Thoracic aorta (tissue), 2 donors: ENCODE measurements at regions not wholly inside any gene's neighbourhood (a gene's known extent, or its start where the extent isn't known, plus 50 kb on each side); places are given as distances from the start of the nearest gene placed in this dataset.

Experiments
- ATAC-seq: fragments of 150-250 bp; one replicate; pipeline ENCODE4 v1.8.0; 2017; ENCODE audit warnings: low read depth; ENCODE audit not compliant: insufficient number of reproducible peaks, low FRiP score
- DNase-seq: peaks from one replicate; pipeline ENCODE4 v3.0.0-alpha.2; 2020; ENCODE audit warnings: low spot score
- H3K27ac ChIP-seq, 2 donors: fragments of 200-600 bp; sonication (generic); 1 replicate in 1 of 2; 2 replicates in 1 of 2; pipeline ENCODE4 v1.5.1; 2016; ENCODE audit warnings: mild to moderate bottlenecking in 2 of 2, moderate library complexity in 2 of 2
- H3K27me3 ChIP-seq: fragments of 200-600 bp; sonication (generic); replicated peaks from 2 replicates; pipeline ENCODE4 v1.6.0; 2016; ENCODE audit warnings: mild to moderate bottlenecking; ENCODE audit not compliant: insufficient read depth
- H3K36me3 ChIP-seq: fragments of 200-600 bp; sonication (generic); one replicate; pipeline ENCODE4 v1.5.1; 2016
- H3K4me1 ChIP-seq, 2 donors: fragments of 200-600 bp; sonication (generic); 1 replicate in 1 of 2; 2 replicates in 1 of 2; pipeline versions ENCODE4 v1.5.1 to v1.6.0; 2016; ENCODE audit warnings: low read depth in 2 of 2, mild to moderate bottlenecking in 1 of 2; ENCODE audit not compliant: control insufficient read depth in 1 of 2
- H3K4me3 ChIP-seq: fragments of 200-600 bp; sonication (generic); 2 replicates; pipeline ENCODE4 v1.5.1; 2016; ENCODE audit warnings: mild to moderate bottlenecking
- H3K9me3 ChIP-seq: fragments of 200-600 bp; sonication (generic); 2 replicates; pipeline ENCODE4 v1.5.1; 2016
- CTCF ChIP-seq: fragments of 200-600 bp; sonication (generic); IDR thresholded peaks from one replicate; pipeline ENCODE4 v1.5.1; 2019; ENCODE audit warnings: antibody characterized with exemption

GRCh38 chr5:53191548-53192165, 82.1 kb upstream of the MOCS2 start:
- Histone ChIP-seq H3K9me3 (no peaks in the 10 kb centered on the region), H3K27me3 (no peaks in the 10 kb centered on the region), H3K36me3 (no peaks in the 10 kb centered on the region), H3K4me3 (no peak overlapping the region), H3K4me1 (no peaks in the 10 kb centered on the region), H3K27ac (no peak overlapping the region)
- no peak for DNase-seq
- no peak for TF ChIP-seq CTCF
- ATAC-seq: no peak

GRCh38 chr5:53194086-53194485, 84.5 kb upstream of the MOCS2 start:
- Histone ChIP-seq H3K9me3 (no peaks in the 10 kb centered on the region), H3K27ac (no peak overlapping the region), H3K27me3 (no peaks in the 10 kb centered on the region), H3K4me3 (no peak overlapping the region), H3K36me3 (no peaks in the 10 kb centered on the region), H3K4me1 (no peaks in the 10 kb centered on the region)
- no peak for DNase-seq
- TF ChIP-seq CTCF: no peak
- no peak for ATAC-seq

- no peak for TF ChIP-seq CTCF
- Histone ChIP-seq H3K9me3 (no peaks in the 10 kb centered on the region), H3K4me3 (no peak overlapping the region), H3K36me3 (no peaks in the 10 kb centered on the region), H3K4me1 (peaks cover 0 to 6% of the 10 kb centered on the region in 2 donors), H3K27me3 (no peaks in the 10 kb centered on the region), H3K27ac (peak overlapping the region in 1 of 2 donors; percentile 34)
- ATAC-seq (no peak), DNase-seq (no peak)
Observed at GRCh38 chr5:53199882-53200281, 90.3 kb upstream of the MOCS2 start.

GRCh38 chr5:53200306-53200705, 90.7 kb upstream of the MOCS2 start:
- no peaks in the 10 kb centered on the region for H3K27me3 ChIP-seq
- H3K9me3 ChIP-seq: no peaks in the 10 kb centered on the region
- peaks cover 0 to 6% of the 10 kb centered on the region in 2 donors for H3K4me1 ChIP-seq
- ATAC-seq (no peak), DNase-seq (no peak)
- no peak for TF ChIP-seq CTCF
- H3K27ac ChIP-seq: peak overlapping the region in 1 of 2 donors; percentile 34
- no peaks in the 10 kb centered on the region for H3K36me3 ChIP-seq
- H3K4me3 ChIP-seq: no peak overlapping the region

- DNase-seq (no peak), ATAC-seq (no peak)
- H3K4me3 ChIP-seq: no peak overlapping the region
- H3K27ac ChIP-seq: no peak overlapping the region
- no peak for TF ChIP-seq CTCF
- H3K36me3 ChIP-seq: no peaks in the 10 kb centered on the region
- no peaks in the 10 kb centered on the region for H3K27me3 ChIP-seq
- peaks cover 0 to 6% of the 10 kb centered on the region in 2 donors for H3K4me1 ChIP-seq
- H3K9me3 ChIP-seq: no peaks in the 10 kb centered on the region
Observed at GRCh38 chr5:53201746-53202145, 92.2 kb upstream of the MOCS2 start.
